ENCODE measurements at regions not wholly inside any gene's neighbourhood (a gene's known extent, or its start where the extent isn't known, plus 50 kb on each side); places are given as distances from the start of the nearest gene placed in this dataset.
"Not testable (repeated sequence)": the region's sequence is repeated elsewhere in the genome, so short reads cannot be mapped to it uniquely, and the experiment has no call there.

DNA sequence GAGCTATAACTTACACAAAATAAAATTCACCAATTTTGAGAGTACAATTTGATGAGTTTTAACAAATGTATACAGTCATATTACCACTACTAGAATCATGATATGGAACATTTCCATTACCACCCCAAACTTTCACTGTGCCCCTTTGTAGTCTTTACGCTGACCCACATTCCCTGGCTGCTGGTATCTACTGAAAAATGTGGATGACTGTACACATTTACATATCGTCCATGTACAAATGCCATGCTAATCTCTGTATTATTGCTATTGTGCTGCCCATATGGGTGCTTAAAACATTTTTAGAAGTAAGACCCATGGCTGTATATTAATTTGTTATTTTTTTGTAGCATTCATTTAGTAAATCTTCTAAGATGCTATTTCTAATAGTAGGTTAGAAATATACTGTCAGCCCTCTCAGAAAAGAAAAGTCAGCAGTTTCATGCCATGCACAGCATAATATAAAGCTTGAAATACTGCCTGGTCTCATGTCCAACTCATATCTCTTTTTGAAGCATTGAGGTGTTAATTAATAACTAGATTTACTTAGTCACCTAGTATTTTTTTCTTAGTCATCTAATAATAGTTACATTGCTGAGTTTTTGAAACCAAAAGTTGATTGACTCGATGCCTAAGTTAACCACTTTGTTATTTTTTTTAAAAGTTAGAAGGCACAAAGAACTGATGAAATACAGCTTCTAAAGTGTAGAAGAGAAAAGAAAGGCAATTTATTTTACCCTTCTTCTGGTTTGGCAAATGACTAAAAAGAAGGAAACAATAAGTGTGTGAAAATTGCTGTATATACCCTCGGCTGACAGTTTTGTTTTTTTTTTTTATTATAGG is 188.3 kb upstream of the MEF2C start:
- no peak for DNase-seq (ENCODE audit: low spot score)

- no peak for DNase-seq (ENCODE audit: low spot score)
These were observed 186.6 kb upstream of the MEF2C start for GRCh38 chr5:89069591-89069990.

- DNase-seq (ENCODE audit: low spot score) = no peak
These were observed 184.4 kb upstream of the MEF2C start for GRCh38 chr5:89067362-89067761.

- DNase-seq (ENCODE audit: low spot score) = no peak
These were observed 182.9 kb upstream of the MEF2C start for GRCh38 chr5:89065919-89066318.

DNA sequence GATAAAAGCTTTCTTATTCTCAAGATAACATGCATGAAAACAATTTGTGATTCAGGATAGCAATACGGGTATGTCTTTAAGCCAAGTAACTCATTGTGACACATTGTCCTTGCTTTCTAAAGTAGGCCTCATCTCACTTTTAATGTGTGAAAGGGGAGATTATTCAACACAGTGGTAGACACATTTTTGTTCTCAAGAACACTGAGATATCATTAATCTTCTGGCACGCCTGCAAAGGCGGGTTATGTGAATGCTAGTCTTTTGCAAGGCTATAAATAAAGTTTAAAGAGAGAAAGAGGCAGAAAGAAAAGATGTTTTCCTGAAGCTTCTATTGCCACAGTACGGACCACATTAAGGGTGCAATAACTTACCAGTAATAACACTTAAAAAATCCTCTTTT is 181.8 kb upstream of the MEF2C start:
- DNase-seq (ENCODE audit: low spot score) = no peak

DNA sequence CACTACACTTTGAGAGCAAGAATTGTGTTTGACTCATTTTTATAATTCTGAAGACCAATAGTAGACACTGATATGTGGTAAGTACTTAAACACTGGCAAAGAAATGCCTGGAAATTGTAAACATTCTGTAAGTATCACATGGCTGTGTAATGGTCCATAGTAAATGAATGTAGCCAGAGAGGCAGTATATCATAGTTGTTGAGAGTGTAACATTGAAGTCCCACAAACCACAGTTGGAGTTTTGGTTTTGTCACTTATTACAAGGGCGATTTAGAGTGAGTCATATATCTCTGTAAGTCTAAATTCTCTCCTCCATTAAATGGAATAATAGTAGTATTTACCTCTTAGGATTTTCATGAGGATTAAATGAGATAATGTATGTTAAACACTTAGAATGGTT is 181.1 kb upstream of the MEF2C start:
- no peak for DNase-seq (ENCODE audit: low spot score)

GRCh38 chr5:89060768-89061167 is 177.8 kb upstream of the MEF2C start:
- no peak for DNase-seq (ENCODE audit: low spot score)

GRCh38 chr5:89059274-89059673 is 176.3 kb upstream of the MEF2C start:
- no peak for DNase-seq (ENCODE audit: low spot score)

DNA sequence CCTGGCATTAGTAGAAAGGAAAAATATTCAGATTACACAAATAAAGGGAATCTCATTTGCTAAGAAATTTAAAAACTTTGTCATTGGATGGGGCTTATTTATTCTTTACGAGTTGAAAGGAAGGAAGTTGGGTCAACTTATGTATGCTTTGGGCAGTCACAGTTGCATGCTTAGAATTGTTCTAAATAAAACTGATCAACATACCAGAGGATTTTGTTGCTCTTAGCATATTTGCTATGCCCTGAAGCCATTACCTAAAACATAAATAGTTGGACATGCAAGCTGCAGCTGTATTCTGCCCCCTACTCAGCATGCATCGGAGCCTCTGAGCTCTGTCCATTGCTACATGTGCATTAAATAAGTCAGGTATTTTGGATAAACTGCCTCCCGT is 172.7 kb upstream of the MEF2C start:
- no peak for DNase-seq (ENCODE audit: low spot score)

- no peak for DNase-seq (ENCODE audit: low spot score)
These were observed 172.2 kb upstream of the MEF2C start for GRCh38 chr5:89055015-89055694.

DNA sequence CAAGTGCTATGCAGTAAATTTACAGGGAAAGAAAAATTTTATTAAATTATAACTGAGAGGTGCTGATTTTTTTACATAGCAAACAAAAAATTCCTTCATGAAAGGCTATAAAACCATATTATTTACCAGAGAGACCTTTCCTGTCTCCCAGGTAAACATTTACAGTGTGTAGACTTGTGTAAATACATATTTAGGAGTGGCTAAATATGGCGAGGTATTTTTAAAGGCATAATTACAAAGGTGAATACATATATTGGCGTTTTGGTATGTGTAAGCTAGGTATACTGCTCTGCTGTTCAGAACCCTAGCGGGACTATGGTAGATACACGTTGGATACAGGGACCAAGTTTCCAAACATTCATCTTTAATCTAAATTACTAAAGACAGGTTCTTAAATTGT is 170.6 kb upstream of the MEF2C start:
- DNase-seq (ENCODE audit: low spot score) = no peak

GRCh38 chr5:89050062-89050461 is 167.1 kb upstream of the MEF2C start:
- DNase-seq (ENCODE audit: low spot score) = not testable (repeated sequence)

DNA sequence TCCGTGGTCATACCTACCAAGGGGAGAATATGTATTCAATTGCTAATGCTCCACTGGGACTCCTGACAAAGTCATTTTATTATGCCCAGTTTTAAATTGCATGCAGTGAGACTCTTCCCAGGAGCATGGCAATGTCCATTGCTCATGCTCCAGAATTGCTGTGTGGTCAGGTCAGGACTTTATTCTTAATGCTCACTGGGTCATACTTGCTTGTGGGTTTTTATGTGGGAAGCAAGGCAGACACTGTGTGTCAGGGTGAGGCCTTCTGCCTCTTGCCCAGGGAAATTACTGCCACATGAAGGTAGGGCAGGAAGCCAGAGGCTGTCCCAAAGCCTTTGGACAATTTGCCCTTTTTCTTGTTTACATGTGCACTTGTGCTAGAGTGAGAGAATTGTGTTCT is 164.6 kb upstream of the MEF2C start:
- no peak for DNase-seq (ENCODE audit: low spot score)

DNA sequence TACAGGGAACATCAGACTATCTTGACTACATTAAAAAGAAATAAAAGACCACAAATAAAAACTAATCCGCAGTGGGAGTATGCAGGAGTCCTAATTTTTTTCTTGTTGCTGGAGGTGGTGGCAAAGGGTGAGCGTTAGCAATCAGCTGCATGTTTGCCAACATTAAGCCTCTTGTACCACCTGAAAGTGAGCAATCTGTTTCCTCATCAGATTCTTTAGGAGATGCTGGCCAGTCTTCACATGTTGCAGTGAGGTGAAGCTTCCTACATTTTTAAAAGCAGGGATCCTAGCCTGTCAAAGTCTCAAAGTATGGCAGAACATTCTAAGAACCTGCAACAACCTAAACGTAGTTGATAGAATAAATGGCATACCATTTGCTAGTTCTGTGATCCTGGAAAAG is 162.2 kb upstream of the MEF2C start:
- no peak for DNase-seq (ENCODE audit: low spot score)

GRCh38 chr5:89044674-89045200 is 161.8 kb upstream of the MEF2C start:
- no peak for DNase-seq (ENCODE audit: low spot score)

DNA sequence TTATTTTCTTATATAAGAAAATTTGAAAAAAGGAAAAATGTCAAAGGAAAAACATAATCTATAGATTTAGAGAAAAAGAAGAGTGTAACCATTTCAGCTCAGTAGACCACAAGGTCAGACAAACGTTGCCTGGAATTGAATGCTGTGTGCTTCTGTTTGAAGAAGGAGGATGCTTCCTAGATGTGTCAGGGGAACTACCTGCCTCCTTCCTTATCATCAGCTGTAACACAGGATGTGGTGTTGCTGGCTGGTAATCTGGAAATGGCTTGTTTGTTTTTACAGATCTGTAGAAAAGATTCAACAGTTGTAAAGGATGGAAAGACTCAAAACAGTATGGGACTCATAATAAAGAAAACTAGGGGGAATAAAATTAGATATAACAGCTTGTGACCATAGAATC is 160.7 kb upstream of the MEF2C start:
- no peak for DNase-seq (ENCODE audit: low spot score)

DNA sequence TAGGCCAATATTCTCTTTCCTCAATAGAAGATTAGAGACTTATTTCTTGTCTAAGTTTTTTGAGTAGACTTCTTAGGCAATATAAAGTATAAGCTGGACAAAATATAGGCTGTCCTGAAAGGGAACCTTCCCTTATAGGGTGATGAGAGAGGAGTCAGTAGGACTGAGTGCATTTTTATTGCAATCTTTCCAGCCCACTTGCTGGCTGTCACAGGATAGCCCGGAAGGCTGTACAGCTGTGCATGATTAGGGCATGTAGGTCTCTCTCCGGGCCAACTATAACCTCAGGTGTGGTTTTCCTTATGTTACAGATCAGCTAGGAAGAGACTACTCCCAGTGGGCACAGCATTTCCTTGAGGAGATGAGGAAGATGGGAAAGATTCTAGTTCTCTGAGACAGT is 159.8 kb upstream of the MEF2C start:
- DNase-seq (ENCODE audit: low spot score) = no peak

DNA sequence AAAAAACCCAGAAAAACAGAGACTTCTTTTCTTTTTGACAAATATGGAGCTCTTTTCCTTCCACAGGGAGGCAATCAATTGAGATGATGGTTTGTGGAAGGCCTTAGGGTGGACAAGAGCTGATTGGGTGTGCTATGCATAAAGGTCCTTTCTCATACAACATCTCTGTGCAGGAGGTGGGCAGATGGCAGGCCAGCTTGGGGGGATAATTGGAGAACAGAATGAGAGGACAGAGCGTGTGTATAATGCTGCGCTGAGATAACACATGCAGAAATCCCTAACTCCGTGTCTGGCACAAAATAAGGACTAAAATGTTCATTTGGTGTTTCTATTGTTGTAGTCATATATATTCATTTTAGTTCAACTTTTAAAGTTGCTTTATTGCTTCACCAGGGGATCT is 159.0 kb upstream of the MEF2C start:
- no peak for DNase-seq (ENCODE audit: low spot score)

- DNase-seq (ENCODE audit: low spot score) = no peak
These were observed 158.3 kb upstream of the MEF2C start for GRCh38 chr5:89041249-89041779.

DNA sequence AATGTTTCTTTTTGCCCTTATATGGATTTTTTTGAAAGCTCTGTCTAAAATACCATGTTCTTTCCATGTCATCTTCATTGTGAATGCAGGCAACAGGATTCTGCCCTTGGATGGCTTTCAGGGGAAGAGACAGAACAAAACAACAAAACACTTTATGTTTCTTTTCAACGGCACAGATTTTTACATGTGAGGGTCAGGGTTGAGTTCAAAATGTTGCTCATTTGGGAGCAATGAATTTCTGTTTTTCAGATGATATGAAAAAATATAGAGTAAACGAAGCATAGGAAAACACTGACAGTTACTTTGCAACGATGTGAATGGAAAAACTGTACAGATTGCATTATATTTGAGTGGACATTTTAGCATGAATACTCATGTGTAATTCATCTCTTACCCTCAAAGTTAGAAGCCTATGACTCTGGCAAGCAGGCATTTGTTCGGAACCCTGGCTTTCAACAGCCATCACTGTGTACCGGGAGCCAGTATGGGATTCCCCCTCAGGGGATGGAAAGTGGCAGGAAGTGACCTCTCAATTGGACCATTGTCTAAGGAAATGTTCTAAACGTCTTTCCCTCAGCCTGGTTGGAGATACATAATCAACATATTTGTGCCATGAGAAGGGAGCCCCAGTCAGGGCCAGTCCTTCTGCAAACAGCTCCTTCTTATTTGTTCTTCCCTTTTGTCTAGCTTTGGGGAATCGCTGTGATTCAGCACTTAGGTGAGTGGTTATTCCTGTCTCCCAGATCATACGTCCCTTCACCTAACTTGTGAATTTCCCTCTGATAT is 153.9 kb upstream of the MEF2C start:
- no peak for DNase-seq (ENCODE audit: low spot score)

GRCh38 chr5:89036166-89036565 is 153.2 kb upstream of the MEF2C start:
- DNase-seq (ENCODE audit: low spot score) = no peak

- DNase-seq (ENCODE audit: low spot score) = no peak
These were observed 151.6 kb upstream of the MEF2C start for GRCh38 chr5:89034588-89034987.
